ENCODE measurements at regions not wholly inside any gene's neighbourhood (a gene's known extent, or its start where the extent isn't known, plus 50 kb on each side); places are given as distances from the start of the nearest gene placed in this dataset.

DNA sequence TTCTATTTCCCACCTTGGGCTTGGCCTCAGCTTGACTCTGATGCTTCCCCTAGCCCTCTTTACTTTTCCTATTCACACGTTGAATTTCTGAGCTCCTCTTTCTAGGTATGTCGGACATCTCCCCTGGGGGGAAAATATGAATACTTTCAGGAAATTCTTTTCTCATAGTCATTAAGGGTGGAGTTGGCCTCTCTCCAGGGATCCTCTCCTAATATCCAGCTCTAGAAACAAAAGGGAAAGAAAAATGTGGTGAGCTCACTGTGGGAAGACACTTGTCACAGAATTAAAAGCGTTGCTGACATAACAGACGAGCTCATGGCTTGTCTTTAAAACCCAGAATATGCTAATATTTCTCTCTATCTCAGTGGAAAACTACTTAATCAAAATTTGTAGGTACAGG lies 132.7 kb upstream of the MEX3C start:
- WGBS, 2 donors = 31 to 37% methylated on average over 4 of the region's 4 CpGs
- H3K9me3 ChIP-seq = no peaks in the 10 kb centered on the region
- TF ChIP-seq, protein P1, sequence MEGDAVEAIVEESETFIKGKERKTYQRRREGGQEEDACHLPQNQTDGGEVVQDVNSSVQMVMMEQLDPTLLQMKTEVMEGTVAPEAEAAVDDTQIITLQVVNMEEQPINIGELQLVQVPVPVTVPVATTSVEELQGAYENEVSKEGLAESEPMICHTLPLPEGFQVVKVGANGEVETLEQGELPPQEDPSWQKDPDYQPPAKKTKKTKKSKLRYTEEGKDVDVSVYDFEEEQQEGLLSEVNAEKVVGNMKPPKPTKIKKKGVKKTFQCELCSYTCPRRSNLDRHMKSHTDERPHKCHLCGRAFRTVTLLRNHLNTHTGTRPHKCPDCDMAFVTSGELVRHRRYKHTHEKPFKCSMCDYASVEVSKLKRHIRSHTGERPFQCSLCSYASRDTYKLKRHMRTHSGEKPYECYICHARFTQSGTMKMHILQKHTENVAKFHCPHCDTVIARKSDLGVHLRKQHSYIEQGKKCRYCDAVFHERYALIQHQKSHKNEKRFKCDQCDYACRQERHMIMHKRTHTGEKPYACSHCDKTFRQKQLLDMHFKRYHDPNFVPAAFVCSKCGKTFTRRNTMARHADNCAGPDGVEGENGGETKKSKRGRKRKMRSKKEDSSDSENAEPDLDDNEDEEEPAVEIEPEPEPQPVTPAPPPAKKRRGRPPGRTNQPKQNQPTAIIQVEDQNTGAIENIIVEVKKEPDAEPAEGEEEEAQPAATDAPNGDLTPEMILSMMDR (IDR thresholded peaks at IDR 0.05) = no peak
- TF ChIP-seq POLR2A (IDR thresholded peaks at IDR 0.05) (no peak), EP300 (IDR thresholded peaks at IDR 0.05) (no peak)
- H3K27ac ChIP-seq = no peak overlapping the region
- H3K36me3 ChIP-seq = no peaks in the 10 kb centered on the region
- no peaks in the 10 kb centered on the region for H3K27me3 ChIP-seq
- H3K4me1 ChIP-seq = no peaks in the 10 kb centered on the region
- no peak for DNase-seq (ENCODE audit: low spot score in 2 of 2)
- no peak overlapping the region for H3K4me3 ChIP-seq

DNA sequence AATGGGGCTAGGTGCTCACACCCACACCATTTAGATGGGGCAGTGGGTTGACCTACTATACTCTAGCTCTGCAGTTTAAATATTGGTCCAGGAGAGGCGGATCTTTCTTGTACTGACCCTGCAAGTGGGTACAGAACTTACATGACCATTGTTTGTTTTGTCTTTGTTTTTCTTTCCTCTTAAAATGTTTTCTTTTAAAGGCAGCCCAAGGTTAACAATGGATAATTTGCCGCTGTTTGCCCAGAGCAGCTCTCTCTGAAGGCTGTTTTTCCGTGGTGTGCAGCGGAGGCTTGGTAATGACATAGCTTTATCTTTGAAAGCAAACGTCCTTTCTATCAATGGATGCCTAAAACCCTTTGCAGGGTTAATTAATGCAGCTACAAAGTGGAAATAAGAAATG lies 133.3 kb upstream of the MEX3C start:
- no peak overlapping the region for H3K4me3 ChIP-seq
- 43 to 59% methylated on average over 5 of the region's 5 CpGs for WGBS, 2 donors
- no peak for DNase-seq (ENCODE audit: low spot score in 2 of 2)
- no peaks in the 10 kb centered on the region for H3K9me3 ChIP-seq
- H3K27ac ChIP-seq = no peak overlapping the region
- no peaks in the 10 kb centered on the region for H3K4me1 ChIP-seq
- no peaks in the 10 kb centered on the region for H3K36me3 ChIP-seq
- H3K27me3 ChIP-seq = no peaks in the 10 kb centered on the region
- TF ChIP-seq POLR2A (IDR thresholded peaks at IDR 0.05) (no peak), EP300 (IDR thresholded peaks at IDR 0.05) (no peak)
- TF ChIP-seq, protein P1 (IDR thresholded peaks at IDR 0.05) = no peak

DNA sequence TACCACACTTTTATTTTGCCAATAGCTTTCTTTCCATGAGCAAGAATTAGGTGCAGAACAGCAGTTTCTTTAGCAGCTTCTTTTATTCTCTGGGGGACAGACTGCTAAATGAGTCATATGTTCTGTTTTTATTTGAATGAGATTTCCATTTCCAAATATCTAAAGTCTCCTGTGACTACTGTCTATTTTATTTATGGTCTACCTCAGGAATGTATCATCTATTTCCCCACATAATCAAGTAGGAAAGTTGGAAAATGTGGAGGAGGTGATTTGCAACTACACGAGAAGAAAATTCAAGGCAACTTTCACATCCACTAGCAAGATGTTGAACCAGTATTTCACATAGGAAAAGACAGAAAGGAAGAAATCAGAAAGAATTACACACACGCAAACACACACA lies 139.9 kb upstream of the MEX3C start:
- TF ChIP-seq, protein P1 (IDR thresholded peaks at IDR 0.05) = no peak
- no peak for TF ChIP-seq POLR2A (IDR thresholded peaks at IDR 0.05)
- TF ChIP-seq EP300 (IDR thresholded peaks at IDR 0.05) = no peak
- H3K27me3 ChIP-seq = no peaks in the 10 kb centered on the region
- 59 to 70% methylated on average over 2 of the region's 2 CpGs for WGBS, 2 donors
- no peaks in the 10 kb centered on the region for H3K36me3 ChIP-seq
- no peaks in the 10 kb centered on the region for H3K4me1 ChIP-seq
- peaks cover 0 to 8% (median 0%) of the 10 kb centered on the region in 4 donors for H3K9me3 ChIP-seq
- no peak for DNase-seq (ENCODE audit: low spot score in 2 of 2)
- H3K27ac ChIP-seq = no peak overlapping the region
- no peak overlapping the region for H3K4me3 ChIP-seq

DNA sequence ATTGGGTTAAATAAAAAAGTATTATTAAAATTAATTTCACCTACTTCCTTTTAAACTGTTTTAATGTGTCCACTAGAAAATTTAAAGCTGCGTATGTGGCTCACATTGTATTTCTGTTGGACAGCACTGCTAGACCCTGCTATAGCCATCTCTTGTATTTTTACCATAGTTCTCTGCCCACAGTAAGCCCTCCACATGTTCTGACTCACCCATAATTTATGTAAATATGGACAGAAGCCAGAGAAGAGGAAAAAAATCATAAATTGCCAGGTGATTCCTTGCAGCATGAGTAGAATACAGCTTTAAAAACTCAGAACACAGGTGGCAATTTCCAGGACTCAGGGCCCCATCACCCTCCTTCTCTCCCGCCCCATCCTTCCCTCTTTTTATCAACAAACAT lies 142.4 kb upstream of the MEX3C start:
- H3K4me1 ChIP-seq = no peaks in the 10 kb centered on the region
- no peaks in the 10 kb centered on the region for H3K27me3 ChIP-seq
- WGBS, 2 donors = 78 to 81% methylated on average over 2 of the region's 2 CpGs
- no peak overlapping the region for H3K4me3 ChIP-seq
- no peak overlapping the region for H3K27ac ChIP-seq
- TF ChIP-seq POLR2A (IDR thresholded peaks at IDR 0.05) = no peak
- TF ChIP-seq, protein P1 (IDR thresholded peaks at IDR 0.05) = no peak
- TF ChIP-seq EP300 (IDR thresholded peaks at IDR 0.05) = no peak
- no peaks in the 10 kb centered on the region for H3K36me3 ChIP-seq
- no peak for DNase-seq (ENCODE audit: low spot score in 2 of 2)
- peaks cover 0 to 8% (median 0%) of the 10 kb centered on the region in 4 donors for H3K9me3 ChIP-seq

DNA sequence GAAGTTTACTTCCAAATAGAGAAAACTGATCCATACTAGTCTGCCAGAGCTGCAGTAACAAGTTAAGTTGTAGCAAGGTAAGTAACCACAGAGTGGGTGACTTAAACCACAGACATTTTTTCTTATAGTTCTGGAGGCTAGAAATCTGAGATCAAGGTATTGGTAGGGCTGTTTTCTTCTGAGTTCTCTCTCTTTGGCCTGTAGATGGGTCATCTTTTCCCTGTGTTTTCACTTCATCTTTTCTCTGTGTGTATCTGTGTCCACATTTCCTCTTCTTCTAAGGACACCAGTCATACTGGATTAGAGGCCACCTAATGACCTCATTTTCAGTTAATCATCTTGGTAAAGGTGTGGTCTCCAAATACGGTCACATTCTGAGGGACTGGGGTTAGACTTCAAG lies 142.9 kb upstream of the MEX3C start:
- TF ChIP-seq POLR2A (IDR thresholded peaks at IDR 0.05) = no peak
- TF ChIP-seq EP300 (IDR thresholded peaks at IDR 0.05) = no peak
- TF ChIP-seq, protein P1 (IDR thresholded peaks at IDR 0.05) = no peak
- no peak for DNase-seq (ENCODE audit: low spot score in 2 of 2)
- Histone ChIP-seq H3K4me1 (no peaks in the 10 kb centered on the region), H3K36me3 (no peaks in the 10 kb centered on the region), H3K27me3 (no peaks in the 10 kb centered on the region), H3K9me3 (peaks cover 0 to 8% (median 0%) of the 10 kb centered on the region in 4 donors), H3K27ac (no peak overlapping the region), H3K4me3 (no peak overlapping the region)
- WGBS, 2 donors = 96% methylated on average over 1 of the region's 1 CpG
